Esophagus muscularis mucosa (tissue), 3 donors: ENCODE measurements at regions not wholly inside any gene's neighbourhood (a gene's known extent, or its start where the extent isn't known, plus 50 kb on each side); places are given as distances from the start of the nearest gene placed in this dataset.

Source experiments
- CTCF ChIP-seq, 3 experiments: fragments of 200-600 bp in 2 of 3; fragments of 450-650 bp in 1 of 3; sonication (generic) in 2 of 3; IDR thresholded peaks; one replicate each; pipeline ENCODE4 v1.5.1; 2017 to 2019; ENCODE audit warnings: antibody characterized with exemption in 3 of 3, mild to moderate bottlenecking in 2 of 3, moderate library complexity in 1 of 3
- POLR2A ChIP-seq: fragments of 450-650 bp; IDR thresholded peaks from one replicate; pipeline ENCODE4 v1.6.1; 2017; ENCODE audit warnings: antibody characterized with exemption, moderate library complexity, mild to moderate bottlenecking, low read depth

GRCh38 chr15:94682171-94682570 lies 450.8 kb downstream of the MCTP2 start:
- TF ChIP-seq CTCF (IDR thresholded peaks at IDR 0.05) (no peak), POLR2A (no peak)
